ENCODE measurements at regions not wholly inside any gene's neighbourhood (a gene's known extent, or its start where the extent isn't known, plus 50 kb on each side); places are given as distances from the start of the nearest gene placed in this dataset.

DNA sequence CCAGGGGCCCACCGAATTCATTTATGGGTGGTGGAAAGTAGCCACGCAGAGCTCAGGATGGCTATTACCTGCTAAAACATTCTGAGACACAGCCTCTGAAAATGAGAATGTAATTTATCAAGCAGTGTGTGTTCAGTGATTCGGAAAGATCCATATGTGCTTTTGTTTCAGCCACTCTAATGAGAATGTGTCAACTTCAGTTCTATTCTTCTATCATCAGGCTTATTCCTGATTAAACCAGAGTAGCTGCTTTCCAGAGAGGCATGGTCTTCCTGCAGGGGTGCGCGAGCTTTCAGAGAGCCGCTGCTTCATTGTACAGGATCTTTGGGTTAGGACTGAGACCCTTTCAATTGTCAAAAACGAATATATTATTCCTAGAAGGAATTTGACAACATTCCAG lies 167.6 kb downstream of the OTUD1 start:
- H3K79me2 ChIP-seq (ENCODE audit: insufficient read depth, low read depth), result no peaks in the 10 kb centered on the region
- no peak overlapping the region for H3K9ac ChIP-seq
- H3K27ac ChIP-seq, result no peak overlapping the region
- H3K4me1 ChIP-seq (ENCODE audit: low read depth, poor library complexity, severe bottlenecking), result no peaks in the 10 kb centered on the region
- no peaks in the 10 kb centered on the region for H3K27me3 ChIP-seq (ENCODE audit: insufficient read depth, low read depth)
- no peak overlapping the region for H2AFZ ChIP-seq (ENCODE audit: low read depth)
- H3K36me3 ChIP-seq (ENCODE audit: insufficient read depth), result no peaks in the 10 kb centered on the region
- TF ChIP-seq, protein P1, sequence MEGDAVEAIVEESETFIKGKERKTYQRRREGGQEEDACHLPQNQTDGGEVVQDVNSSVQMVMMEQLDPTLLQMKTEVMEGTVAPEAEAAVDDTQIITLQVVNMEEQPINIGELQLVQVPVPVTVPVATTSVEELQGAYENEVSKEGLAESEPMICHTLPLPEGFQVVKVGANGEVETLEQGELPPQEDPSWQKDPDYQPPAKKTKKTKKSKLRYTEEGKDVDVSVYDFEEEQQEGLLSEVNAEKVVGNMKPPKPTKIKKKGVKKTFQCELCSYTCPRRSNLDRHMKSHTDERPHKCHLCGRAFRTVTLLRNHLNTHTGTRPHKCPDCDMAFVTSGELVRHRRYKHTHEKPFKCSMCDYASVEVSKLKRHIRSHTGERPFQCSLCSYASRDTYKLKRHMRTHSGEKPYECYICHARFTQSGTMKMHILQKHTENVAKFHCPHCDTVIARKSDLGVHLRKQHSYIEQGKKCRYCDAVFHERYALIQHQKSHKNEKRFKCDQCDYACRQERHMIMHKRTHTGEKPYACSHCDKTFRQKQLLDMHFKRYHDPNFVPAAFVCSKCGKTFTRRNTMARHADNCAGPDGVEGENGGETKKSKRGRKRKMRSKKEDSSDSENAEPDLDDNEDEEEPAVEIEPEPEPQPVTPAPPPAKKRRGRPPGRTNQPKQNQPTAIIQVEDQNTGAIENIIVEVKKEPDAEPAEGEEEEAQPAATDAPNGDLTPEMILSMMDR (conservative IDR thresholded peaks at IDR 0.05; ENCODE audit: low read depth, low read length), result no peak
- no peak overlapping the region for H3K4me3 ChIP-seq (IDR thresholded peaks at IDR 0.05; ENCODE audit: insufficient read depth, low read depth, low read length)
- no peak overlapping the region for H3K4me2 ChIP-seq
- no peaks in the 10 kb centered on the region for H4K20me1 ChIP-seq (ENCODE audit: insufficient read depth)

- H3K9ac ChIP-seq, result no peak overlapping the region
- H3K27ac ChIP-seq, result no peak overlapping the region
- no peak overlapping the region for H3K4me2 ChIP-seq
- no peaks in the 10 kb centered on the region for H4K20me1 ChIP-seq (ENCODE audit: insufficient read depth)
- no peaks in the 10 kb centered on the region for H3K79me2 ChIP-seq (ENCODE audit: insufficient read depth, low read depth)
- H2AFZ ChIP-seq (ENCODE audit: low read depth), result no peak overlapping the region
- H3K4me1 ChIP-seq (ENCODE audit: low read depth, poor library complexity, severe bottlenecking), result no peaks in the 10 kb centered on the region
- H3K4me3 ChIP-seq (IDR thresholded peaks at IDR 0.05; ENCODE audit: insufficient read depth, low read depth, low read length), result no peak overlapping the region
- H3K36me3 ChIP-seq (ENCODE audit: insufficient read depth), result no peaks in the 10 kb centered on the region
- no peaks in the 10 kb centered on the region for H3K27me3 ChIP-seq (ENCODE audit: insufficient read depth, low read depth)
- TF ChIP-seq, protein P1 (conservative IDR thresholded peaks at IDR 0.05; ENCODE audit: low read depth, low read length), result no peak
Observed at GRCh38 chr10:23608926-23609325, 170.1 kb downstream of the OTUD1 start.

GRCh38 chr10:23610626-23611307 lies 171.9 kb downstream of the OTUD1 start:
- Histone ChIP-seq H3K36me3 (ENCODE audit: insufficient read depth) (no peaks in the 10 kb centered on the region), H3K4me3 (IDR thresholded peaks at IDR 0.05; ENCODE audit: insufficient read depth, low read depth, low read length) (no peak overlapping the region), H3K27me3 (ENCODE audit: insufficient read depth, low read depth) (no peaks in the 10 kb centered on the region), H3K79me2 (ENCODE audit: insufficient read depth, low read depth) (no peaks in the 10 kb centered on the region), H3K4me1 (ENCODE audit: low read depth, poor library complexity, severe bottlenecking) (no peaks in the 10 kb centered on the region), H3K27ac (no peak overlapping the region), H4K20me1 (ENCODE audit: insufficient read depth) (no peaks in the 10 kb centered on the region), H3K9ac (no peak overlapping the region), H2AFZ (ENCODE audit: low read depth) (no peak overlapping the region), H3K4me2 (no peak overlapping the region)
- TF ChIP-seq, protein P1 (conservative IDR thresholded peaks at IDR 0.05; ENCODE audit: low read depth, low read length), result no peak

DNA sequence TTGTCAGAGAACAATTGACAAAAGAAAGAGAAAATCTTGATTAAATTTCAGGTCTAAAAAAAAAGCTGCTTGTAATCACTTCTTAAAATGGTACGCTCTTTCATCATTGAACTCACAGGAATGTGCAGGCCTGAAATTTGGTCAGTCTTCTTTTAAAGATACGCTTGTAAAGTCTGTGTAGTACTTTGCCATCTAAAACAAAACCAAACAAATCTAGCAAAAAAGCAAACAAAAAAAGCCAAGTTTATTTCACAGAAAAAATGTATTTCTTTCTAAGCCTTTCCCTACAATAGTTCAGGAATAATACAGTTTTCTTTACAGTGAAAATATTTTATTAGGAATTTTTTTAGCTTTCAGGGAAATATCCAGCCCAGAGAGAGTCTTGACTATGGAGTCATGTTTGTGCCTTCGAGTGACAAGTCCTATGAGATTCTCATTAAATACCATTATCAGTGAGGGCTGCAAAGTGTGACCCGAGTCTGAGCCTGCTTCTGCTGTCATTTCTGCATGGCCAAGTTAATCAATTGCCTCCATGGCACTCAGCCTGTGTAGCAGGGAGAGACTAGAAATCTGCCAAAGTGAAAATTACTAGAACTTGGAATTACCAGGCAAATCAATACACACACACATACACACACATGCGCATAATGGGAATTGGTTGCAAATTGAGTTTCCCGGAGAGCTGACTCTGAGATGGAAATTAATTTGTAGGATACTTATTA lies 172.6 kb downstream of the OTUD1 start:
- Histone ChIP-seq H3K4me2 (no peak overlapping the region), H3K4me3 (IDR thresholded peaks at IDR 0.05; ENCODE audit: insufficient read depth, low read depth, low read length) (no peak overlapping the region), H3K79me2 (ENCODE audit: insufficient read depth, low read depth) (no peaks in the 10 kb centered on the region), H3K9ac (no peak overlapping the region), H4K20me1 (ENCODE audit: insufficient read depth) (no peaks in the 10 kb centered on the region), H3K4me1 (ENCODE audit: low read depth, poor library complexity, severe bottlenecking) (no peaks in the 10 kb centered on the region), H3K27ac (no peak overlapping the region), H3K36me3 (ENCODE audit: insufficient read depth) (no peaks in the 10 kb centered on the region), H3K27me3 (ENCODE audit: insufficient read depth, low read depth) (no peaks in the 10 kb centered on the region), H2AFZ (ENCODE audit: low read depth) (no peak overlapping the region)
- TF ChIP-seq, protein P1 (conservative IDR thresholded peaks at IDR 0.05; ENCODE audit: low read depth, low read length), result no peak

Data from KMS-11 (cell line).